ENCODE measurements at regions not wholly inside any gene's neighbourhood (a gene's known extent, or its start where the extent isn't known, plus 50 kb on each side); places are given as distances from the start of the nearest gene placed in this dataset.

GRCh38 chr21:35527358-35527757, 478.3 kb upstream of the RUNX1 start:
- TF ChIP-seq CTCF (IDR thresholded peaks at IDR 0.05), result no peak
- Mint-ChIP-seq H3K4me1 (peaks cover 51% of the 10 kb centered on the region), H3K9me3 (no peaks in the 10 kb centered on the region), H3K36me3 (ENCODE audit: low read depth) (no peaks in the 10 kb centered on the region), H3K27ac (no peak overlapping the region), H3K4me3 (no peak overlapping the region), H3K27me3 (no peaks in the 10 kb centered on the region)
- ATAC-seq (ENCODE audit: low read depth) (no peak), DNase-seq (no peak)
- POLR2A ChIA-PET, result no interaction called here
- CTCF ChIA-PET, result no interaction called here
- intact Hi-C loops (cut with micrococcal nuclease), result loop anchor here (5.0 kb wide), 1 partner anchor 640 kb away; no protein-coding TSS in a partner anchor

DNA sequence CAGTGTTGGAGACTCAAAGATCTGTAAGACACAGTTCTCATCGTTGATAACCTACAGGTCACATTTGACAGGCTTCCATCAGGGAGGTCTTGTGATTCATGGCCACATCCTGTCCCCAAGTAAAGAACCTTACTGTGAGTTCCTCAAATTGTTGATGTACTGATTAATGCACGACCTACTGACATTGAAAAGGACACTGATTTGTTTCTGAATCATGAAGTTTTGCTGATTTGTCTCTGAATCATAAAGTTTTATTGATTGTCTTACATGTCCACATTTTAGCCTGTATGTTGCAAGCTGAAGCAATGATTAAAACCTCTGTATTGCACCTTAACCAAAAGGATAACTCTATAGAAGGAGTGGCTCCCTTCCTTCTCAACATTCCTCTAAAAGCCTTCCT, 476.3 kb upstream of the RUNX1 start:
- TF ChIP-seq CTCF (IDR thresholded peaks at IDR 0.05), result no peak
- ChIA-PET CTCF (no interaction called here), POLR2A (interaction anchor here (0.9 kb wide), 1 partner anchor 478 kb away, joined by 3 read pairs; no protein-coding TSS in a partner anchor)
- Mint-ChIP-seq H3K4me3 (peak overlapping the region; percentile 3), H3K4me1 (peaks cover 51% of the 10 kb centered on the region), H3K9me3 (no peaks in the 10 kb centered on the region), H3K27me3 (no peaks in the 10 kb centered on the region), H3K27ac (peak overlapping the region; percentile 63), H3K36me3 (ENCODE audit: low read depth) (no peaks in the 10 kb centered on the region)
- ATAC-seq (ENCODE audit: low read depth) (peak; percentile 78), DNase-seq (no peak)
- intact Hi-C loops (cut with micrococcal nuclease), result loop anchor here (2.0 to 5.0 kb wide), 2 partner anchors 19 to 638 kb away; no protein-coding TSS in a partner anchor

DNA sequence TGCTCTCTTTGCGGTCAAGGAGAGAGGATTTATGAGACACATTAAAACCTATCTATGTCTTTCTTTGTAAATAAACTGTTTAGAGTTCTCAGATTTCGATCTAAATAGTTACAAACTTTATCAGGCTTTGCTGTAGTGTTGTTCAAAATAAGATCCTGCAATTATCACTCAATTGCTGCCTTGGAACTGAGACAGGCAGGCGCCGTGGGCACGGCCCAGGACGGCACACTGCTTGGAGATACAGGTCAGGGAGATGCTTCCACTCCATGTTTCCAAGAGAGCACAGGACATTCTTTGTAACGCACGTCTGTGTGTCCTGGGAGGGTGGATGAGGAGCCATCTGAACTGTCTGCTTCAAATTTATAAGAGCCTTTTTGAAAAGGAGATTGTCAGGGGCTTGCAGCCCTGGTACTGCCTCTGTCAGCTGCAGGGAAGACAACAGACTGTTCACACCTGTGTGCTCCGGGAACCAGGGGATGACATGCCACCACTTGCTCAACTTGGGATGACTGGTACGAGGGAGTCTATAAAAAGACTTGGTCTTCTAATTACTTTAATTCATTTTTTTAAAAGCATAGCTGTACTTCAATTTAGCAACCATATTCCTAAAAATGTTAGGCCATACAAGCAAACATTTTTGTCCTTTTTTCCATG, 472.9 kb upstream of the RUNX1 start:
- intact Hi-C loops (cut with micrococcal nuclease), result no loop called here
- H3K36me3 Mint-ChIP-seq (ENCODE audit: low read depth), result no peaks in the 10 kb centered on the region

GRCh38 chr21:35521293-35521692, 472.2 kb upstream of the RUNX1 start:
- Mint-ChIP-seq H3K27me3 (peaks cover 3% of the 10 kb centered on the region), H3K4me3 (no peak overlapping the region), H3K4me1 (peaks cover 21% of the 10 kb centered on the region), H3K9me3 (no peaks in the 10 kb centered on the region), H3K27ac (no peak overlapping the region), H3K36me3 (ENCODE audit: low read depth) (no peaks in the 10 kb centered on the region)
- no peak for DNase-seq
- no peak for TF ChIP-seq CTCF (IDR thresholded peaks at IDR 0.05)
- no peak for ATAC-seq (ENCODE audit: low read depth)
- POLR2A ChIA-PET, result no interaction called here
- CTCF ChIA-PET, result no interaction called here
- intact Hi-C loops (cut with micrococcal nuclease), result no loop called here

More for the DNA sequence above, 472.9 kb upstream of the RUNX1 start:
- Mint-ChIP-seq H3K27me3 (peaks cover 3% of the 10 kb centered on the region), H3K4me1 (peaks cover 22% of the 10 kb centered on the region), H3K4me3 (no peak overlapping the region), H3K27ac (no peak overlapping the region), H3K9me3 (no peaks in the 10 kb centered on the region)
- no peak for DNase-seq
- no peak for TF ChIP-seq CTCF (IDR thresholded peaks at IDR 0.05)
- ChIA-PET POLR2A (no interaction called here), CTCF (no interaction called here)
- no peak for ATAC-seq (ENCODE audit: low read depth)

GRCh38 chr21:35520856-35521255, 471.8 kb upstream of the RUNX1 start:
- Mint-ChIP-seq H3K27me3 (peaks cover 3% of the 10 kb centered on the region), H3K4me3 (no peak overlapping the region), H3K27ac (no peak overlapping the region), H3K36me3 (ENCODE audit: low read depth) (no peaks in the 10 kb centered on the region), H3K9me3 (no peaks in the 10 kb centered on the region), H3K4me1 (peaks cover 17% of the 10 kb centered on the region)
- POLR2A ChIA-PET, result no interaction called here
- CTCF ChIA-PET, result no interaction called here
- no peak for ATAC-seq (ENCODE audit: low read depth)
- no peak for TF ChIP-seq CTCF (IDR thresholded peaks at IDR 0.05)
- intact Hi-C loops (cut with micrococcal nuclease), result no loop called here
- DNase-seq, result no peak

Data from activated B cell treated with CpG ODN at 0.5 μM for 24 hours (primary cell).